GM21447 (cell line): ENCODE measurements at regions not wholly inside any gene's neighbourhood (a gene's known extent, or its start where the extent isn't known, plus 50 kb on each side); places are given as distances from the start of the nearest gene placed in this dataset.

Experiments
- ATAC-seq: cut with Tn5 transposase; IDR thresholded peaks from one replicate; pipeline ENCODE4 v1.9.1; 2021; ENCODE audit not compliant: unreplicated experiment

DNA sequence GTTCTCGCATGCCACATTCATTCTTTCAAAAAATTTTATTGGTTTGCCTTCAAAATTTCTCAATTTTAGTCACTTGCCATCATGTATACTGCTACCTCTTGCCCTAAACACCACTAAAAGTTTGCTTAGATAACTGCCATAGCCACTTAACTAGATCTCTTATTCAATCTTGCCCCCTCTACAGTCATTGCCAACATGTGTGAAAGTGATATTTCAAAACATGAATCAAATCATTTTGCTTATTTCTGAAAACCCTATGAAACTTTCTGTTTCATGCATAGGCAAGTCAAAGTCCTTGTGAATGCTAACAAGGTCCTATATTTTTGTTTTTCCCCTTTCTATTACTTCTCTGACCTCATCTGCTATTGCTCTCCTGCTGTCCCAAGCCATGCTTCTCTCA lies 397.1 kb downstream of the KCNJ3 start:
- no peak for ATAC-seq

- no peak for ATAC-seq
These were observed 381.9 kb downstream of the KCNJ3 start for GRCh38 chr2:155080373-155080772.

DNA sequence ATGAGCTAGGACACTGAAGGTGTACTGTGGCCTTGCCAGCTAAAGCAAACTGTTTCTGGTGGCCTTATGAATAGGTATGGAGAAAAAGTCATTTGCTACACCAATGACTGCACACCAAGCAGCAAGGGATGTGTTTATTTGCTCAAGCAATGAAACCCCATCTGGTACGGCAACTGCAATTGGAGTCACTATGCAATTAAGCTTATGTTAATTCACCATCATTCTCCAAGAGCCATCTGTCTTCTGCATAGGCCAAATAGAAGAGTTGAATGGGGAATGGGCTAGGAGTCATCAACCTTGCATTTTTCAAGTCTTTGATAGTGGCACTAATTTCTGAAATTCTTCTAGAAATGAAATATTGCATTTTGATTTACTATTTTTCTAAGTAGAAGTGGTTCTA lies 372.0 kb downstream of the KCNJ3 start:
- no peak for ATAC-seq

DNA sequence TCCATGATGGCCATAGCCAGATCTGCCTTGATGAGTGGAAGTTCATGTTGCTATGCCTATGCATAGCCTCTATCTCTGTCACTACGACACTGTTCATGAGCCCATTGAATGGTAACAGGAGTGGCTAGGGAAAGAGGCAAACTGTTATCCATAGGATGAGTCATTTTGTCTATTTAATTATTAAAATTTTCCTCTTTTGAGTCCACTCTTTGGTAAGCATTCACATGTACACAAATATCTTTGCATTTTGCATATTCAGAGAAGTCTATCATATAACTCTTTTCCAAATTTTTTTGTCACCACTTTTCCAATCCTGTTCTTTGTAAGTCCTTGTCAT lies 364.4 kb downstream of the KCNJ3 start:
- ATAC-seq, result no peak

- ATAC-seq, result no peak
These were observed 363.9 kb downstream of the KCNJ3 start for GRCh38 chr2:155062250-155062921.

GRCh38 chr2:155060896-155061295 lies 362.4 kb downstream of the KCNJ3 start:
- ATAC-seq, result no peak

GRCh38 chr2:155054712-155055111 lies 356.2 kb downstream of the KCNJ3 start:
- no peak for ATAC-seq

DNA sequence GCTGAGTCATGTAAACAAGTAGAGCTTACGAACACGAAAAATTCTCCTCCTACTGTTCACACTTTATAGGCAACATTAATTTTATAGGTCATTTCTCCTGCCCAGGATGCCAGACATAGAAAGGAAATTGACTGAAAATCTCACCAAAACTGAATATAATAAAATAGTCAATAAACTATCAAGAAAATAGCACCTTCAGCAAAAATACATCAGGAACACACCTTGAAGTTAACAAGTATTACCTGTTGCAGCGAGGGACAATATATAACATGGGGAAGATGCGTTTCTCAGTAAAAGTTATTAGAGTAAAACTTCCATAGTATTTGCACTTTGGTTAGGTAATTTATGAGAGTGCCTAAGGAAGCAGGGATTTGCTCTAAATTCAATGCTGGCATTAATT lies 344.6 kb downstream of the KCNJ3 start:
- ATAC-seq, result no peak

DNA sequence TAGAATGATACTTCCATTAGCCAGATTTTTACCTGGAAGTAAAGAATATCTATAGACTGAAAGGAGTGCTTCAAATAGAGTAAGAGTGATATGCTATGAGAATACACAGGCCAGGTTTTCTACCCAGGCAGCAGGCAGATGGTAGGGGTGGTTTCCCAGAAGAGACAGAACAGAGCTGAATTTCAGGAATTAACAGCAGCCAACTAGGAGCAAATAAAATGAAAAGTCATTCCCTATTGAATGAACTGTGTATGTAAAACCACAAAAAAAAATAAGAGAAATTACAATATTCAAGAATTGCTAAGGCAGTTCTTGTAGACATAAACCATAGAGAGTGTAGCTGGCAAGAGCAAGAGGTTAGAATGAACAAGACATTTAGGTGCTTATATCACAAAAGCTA lies 336.8 kb downstream of the KCNJ3 start:
- no peak for ATAC-seq

GRCh38 chr2:155033652-155034051 lies 335.2 kb downstream of the KCNJ3 start:
- no peak for ATAC-seq

- no peak for ATAC-seq
These were observed 331.8 kb downstream of the KCNJ3 start for GRCh38 chr2:155030296-155030695.

DNA sequence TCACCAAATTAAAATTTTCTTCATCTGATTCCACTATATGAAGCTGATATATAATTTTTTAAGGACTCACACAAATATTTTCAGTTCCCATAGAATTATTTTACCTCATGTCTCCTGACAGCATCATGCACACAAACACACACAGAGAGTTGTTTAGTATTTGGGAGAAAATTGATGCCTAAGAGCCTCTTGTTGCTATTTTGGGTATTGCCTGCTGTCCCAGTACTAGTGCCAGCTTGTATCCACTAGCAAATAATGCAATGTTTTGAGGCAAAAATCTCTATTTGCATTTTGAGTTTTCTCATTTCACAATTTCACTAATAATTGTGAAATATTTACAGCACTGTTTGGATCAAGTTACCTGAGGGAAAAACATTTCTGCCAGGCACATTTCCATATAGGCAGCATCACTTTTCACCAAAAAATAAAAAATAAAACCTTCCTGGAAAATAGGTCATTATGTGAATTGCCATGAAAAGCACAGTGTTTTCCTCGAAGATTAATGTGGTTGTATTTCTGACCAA lies 328.2 kb downstream of the KCNJ3 start:
- no peak for ATAC-seq

DNA sequence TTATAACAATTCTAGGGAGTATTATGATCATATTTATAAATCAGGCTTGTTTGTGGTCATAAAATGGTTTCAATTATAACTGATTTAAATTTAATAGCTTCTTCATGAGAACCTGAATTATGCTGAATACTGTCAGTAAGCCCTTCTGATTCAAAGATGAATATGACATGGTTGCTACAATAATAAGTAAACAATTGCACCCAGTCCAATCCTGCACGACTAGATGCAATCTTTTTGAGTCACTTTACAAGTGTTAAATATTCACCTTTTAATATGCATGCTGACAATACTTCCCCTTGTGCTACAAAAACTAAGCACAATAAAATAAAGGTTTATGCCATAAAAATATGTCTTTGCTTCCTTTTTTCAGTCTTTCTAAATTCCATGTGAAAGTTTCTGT lies 325.2 kb downstream of the KCNJ3 start:
- ATAC-seq, result no peak

GRCh38 chr2:155022531-155022930 lies 324.0 kb downstream of the KCNJ3 start:
- no peak for ATAC-seq

- ATAC-seq, result no peak
These were observed 323.1 kb downstream of the KCNJ3 start for GRCh38 chr2:155021618-155022017.

DNA sequence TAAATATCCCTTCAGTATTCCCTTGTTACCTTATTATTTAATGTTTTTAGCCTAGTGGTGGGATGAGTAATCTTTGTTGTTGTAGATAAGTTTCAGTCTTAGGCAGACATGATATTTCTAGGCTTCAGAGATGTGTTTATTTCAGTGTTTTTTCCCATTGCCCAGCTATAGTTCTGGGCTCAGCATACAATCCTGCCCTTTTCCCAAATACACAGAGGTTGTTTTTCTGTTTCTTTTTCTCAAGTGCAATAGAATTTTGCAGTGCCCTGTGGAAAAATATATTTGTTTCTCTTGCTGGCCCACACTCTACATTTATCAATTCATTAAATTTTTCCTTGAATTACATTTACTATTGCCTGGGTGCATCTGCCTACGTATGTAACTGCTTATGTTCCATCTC lies 321.8 kb downstream of the KCNJ3 start:
- ATAC-seq, result no peak

DNA sequence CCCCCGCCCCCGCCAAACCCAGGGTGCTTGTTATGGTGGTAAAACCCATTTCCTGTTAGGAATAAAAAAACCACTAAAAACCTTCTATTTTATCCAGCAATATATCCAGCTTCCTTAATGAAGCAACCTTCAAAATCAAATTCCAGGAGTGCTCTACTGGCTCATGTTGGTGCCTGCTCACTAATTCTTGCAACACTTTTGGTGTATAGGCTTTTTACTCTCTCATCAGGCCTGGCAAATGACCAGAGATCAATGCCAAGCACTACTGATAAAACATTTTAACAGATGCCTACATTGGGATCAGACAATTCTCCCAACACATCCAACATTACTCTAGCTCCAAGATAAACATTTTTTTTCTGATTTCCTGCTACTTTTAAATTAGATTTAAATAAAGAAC lies 312.4 kb downstream of the KCNJ3 start:
- ATAC-seq, result no peak

GRCh38 chr2:154995361-154995760 lies 296.9 kb downstream of the KCNJ3 start:
- ATAC-seq, result no peak

DNA sequence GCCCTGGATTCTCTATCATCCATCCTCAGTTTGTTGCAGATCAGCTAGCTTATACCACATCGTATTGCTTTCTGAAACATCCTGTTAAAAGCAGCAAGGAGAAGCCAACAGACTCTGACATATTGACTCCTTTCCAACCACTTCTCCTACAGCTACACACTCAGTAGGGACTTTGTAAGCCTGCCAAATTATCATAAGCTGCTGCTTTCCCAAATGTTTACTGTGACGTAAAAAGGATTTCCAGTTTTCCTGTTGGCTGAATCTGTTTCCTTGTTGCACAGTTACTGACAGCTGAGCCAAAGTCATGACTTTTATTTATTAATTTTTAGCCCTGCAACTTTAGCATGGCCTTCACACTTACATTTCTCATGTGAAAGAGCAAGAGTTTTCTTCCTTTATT lies 294.3 kb downstream of the KCNJ3 start:
- ATAC-seq, result no peak

- no peak for ATAC-seq
These were observed 280.2 kb downstream of the KCNJ3 start for GRCh38 chr2:154978710-154979109.

DNA sequence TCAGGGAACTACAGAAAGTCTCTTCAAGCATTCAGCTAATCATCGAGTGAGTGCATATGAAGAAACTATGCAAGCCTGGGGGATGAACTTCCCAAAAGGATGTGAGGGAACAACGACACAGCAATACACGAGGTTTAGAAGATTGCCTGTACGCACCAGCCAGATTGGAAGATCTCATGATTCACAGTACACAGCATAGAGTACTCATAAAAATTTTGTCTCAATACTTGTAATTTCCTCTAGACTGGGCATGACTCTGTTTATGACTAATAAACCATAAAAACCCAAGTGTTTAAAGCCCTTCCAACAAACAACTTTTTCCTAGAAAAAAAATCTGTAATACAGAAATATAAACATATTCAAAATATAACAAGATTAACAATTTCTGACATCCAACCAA lies 279.7 kb downstream of the KCNJ3 start:
- ATAC-seq, result no peak

DNA sequence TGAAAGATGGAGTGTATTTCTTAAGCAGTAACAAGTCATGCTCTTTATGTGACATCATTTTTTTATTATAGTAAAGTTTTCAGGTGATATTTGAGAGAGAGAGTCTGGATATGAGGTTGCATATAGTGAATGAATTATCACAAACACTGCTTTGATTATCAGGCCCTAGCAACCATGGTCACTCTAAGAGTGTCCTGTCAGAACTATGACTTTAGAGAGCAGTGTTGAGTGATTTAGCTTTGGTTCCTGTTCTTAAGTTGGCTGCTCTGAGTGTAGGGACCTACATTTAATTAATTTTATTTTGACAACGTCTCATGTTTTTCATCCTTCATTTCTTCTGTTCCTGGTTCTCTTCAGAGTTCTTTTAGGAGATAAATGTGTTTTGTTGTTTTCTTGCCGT lies 275.5 kb downstream of the KCNJ3 start:
- ATAC-seq, result no peak

- no peak for ATAC-seq
These were observed 265.0 kb downstream of the KCNJ3 start for GRCh38 chr2:154963511-154963910.
